ENCODE measurements at regions not wholly inside any gene's neighbourhood (a gene's known extent, or its start where the extent isn't known, plus 50 kb on each side); places are given as distances from the start of the nearest gene placed in this dataset.

DNA sequence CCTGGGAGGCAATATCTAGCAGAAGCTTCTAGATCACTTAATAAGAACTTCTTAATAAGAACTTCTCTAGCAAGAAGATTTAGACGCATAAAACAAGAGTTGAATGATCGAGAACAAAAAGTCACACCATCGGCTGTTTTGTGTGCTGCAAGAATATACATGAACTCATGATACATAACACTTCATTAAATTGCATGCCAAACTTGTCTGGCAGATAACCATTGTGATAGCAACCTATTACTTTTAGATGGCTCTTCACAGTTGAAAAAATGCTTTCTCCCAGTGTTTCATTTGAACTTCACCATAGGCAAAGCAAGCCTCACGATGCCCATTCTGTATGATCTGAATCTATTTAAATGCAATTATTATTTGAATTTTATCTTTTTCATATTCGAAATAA is 249.9 kb downstream of the CBLN4 start:
- Mint-ChIP-seq H3K27ac (no peak overlapping the region), H3K4me1 (no peaks in the 10 kb centered on the region), H3K9me3 (peaks cover 65% of the 10 kb centered on the region), H3K36me3 (no peaks in the 10 kb centered on the region), H3K4me3 (no peak overlapping the region), H3K27me3 (ENCODE audit: low read depth) (no peaks in the 10 kb centered on the region)
- TF ChIP-seq, protein P1, sequence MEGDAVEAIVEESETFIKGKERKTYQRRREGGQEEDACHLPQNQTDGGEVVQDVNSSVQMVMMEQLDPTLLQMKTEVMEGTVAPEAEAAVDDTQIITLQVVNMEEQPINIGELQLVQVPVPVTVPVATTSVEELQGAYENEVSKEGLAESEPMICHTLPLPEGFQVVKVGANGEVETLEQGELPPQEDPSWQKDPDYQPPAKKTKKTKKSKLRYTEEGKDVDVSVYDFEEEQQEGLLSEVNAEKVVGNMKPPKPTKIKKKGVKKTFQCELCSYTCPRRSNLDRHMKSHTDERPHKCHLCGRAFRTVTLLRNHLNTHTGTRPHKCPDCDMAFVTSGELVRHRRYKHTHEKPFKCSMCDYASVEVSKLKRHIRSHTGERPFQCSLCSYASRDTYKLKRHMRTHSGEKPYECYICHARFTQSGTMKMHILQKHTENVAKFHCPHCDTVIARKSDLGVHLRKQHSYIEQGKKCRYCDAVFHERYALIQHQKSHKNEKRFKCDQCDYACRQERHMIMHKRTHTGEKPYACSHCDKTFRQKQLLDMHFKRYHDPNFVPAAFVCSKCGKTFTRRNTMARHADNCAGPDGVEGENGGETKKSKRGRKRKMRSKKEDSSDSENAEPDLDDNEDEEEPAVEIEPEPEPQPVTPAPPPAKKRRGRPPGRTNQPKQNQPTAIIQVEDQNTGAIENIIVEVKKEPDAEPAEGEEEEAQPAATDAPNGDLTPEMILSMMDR (IDR thresholded peaks at IDR 0.05; ENCODE audit: unreplicated experiment), result no peak
- no peak for DNase-seq (ENCODE audit: low spot score in 2 of 2, unreplicated experiment in 2 of 2)

DNA sequence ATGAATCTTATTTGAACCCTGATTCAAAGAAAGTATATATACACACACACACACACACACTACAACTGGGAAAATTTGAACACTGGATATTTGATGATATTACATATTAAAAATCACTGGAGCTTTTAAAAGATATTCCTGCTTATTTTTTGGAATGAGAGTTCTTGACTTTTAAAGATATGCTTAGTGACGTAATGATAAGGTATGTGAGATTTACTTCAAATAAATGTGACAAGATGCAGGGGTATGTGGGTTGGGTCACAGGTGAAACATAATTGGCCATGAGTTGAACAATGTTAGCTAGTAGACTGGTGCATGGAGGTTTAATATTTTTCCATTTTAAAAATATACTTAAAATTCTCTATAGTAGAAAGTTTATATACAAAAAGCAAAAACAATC is 258.6 kb downstream of the CBLN4 start:
- Mint-ChIP-seq H3K4me1 (no peaks in the 10 kb centered on the region), H3K27ac (no peak overlapping the region), H3K9me3 (peaks cover 60% of the 10 kb centered on the region), H3K36me3 (no peaks in the 10 kb centered on the region), H3K4me3 (no peak overlapping the region), H3K27me3 (ENCODE audit: low read depth) (no peaks in the 10 kb centered on the region)
- DNase-seq (ENCODE audit: low spot score in 2 of 2, unreplicated experiment in 2 of 2), result no peak
- TF ChIP-seq, protein P1 (IDR thresholded peaks at IDR 0.05; ENCODE audit: unreplicated experiment), result no peak

DNA sequence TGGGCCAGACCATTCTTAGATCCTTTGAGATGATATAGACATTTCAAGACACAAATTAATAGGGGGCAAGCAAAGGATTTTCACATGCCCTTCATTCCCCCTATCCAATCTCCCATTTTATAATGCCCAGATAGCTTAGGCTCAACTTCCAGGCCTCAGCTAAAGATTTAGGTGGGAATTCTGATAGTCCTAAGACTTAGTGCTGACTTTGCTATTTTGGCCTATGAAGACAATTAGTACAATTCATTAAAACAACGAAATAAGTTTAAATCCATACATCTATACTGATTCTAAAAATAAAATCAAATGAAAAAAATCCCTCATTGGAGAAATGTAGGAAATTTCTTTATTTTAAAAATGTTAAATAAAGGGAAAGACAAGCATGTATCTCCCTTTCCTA is 259.5 kb downstream of the CBLN4 start:
- TF ChIP-seq, protein P1 (IDR thresholded peaks at IDR 0.05; ENCODE audit: unreplicated experiment), result no peak
- DNase-seq (ENCODE audit: low spot score in 2 of 2, unreplicated experiment in 2 of 2), result no peak
- H3K4me1 Mint-ChIP-seq, result no peaks in the 10 kb centered on the region
- H3K4me3 Mint-ChIP-seq, result no peak overlapping the region
- no peaks in the 10 kb centered on the region for H3K27me3 Mint-ChIP-seq (ENCODE audit: low read depth)
- H3K27ac Mint-ChIP-seq, result no peak overlapping the region
- H3K36me3 Mint-ChIP-seq, result no peaks in the 10 kb centered on the region
- H3K9me3 Mint-ChIP-seq, result peaks cover 62% of the 10 kb centered on the region

DNA sequence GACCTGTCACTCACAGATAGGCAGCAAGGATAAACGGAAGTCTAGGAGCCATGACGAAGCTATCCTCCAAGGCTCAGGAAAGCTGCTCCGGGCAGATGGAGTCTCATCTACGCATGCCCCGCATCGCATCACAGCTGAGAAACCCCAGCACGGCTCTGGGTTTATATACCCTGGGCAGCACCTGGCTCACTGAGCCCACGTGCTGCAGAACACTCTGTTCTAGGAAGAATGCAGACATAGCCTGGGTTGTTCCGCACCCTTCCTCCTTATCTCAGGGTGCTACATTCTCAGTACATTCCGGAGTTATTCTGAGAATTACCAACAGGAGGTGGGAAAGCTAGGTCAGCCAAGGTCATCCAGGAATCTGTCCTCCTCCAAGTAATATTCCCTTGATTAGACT is 260.4 kb downstream of the CBLN4 start:
- Mint-ChIP-seq H3K4me1 (no peaks in the 10 kb centered on the region), H3K4me3 (no peak overlapping the region), H3K27ac (no peak overlapping the region), H3K9me3 (peaks cover 66% of the 10 kb centered on the region), H3K36me3 (no peaks in the 10 kb centered on the region), H3K27me3 (ENCODE audit: low read depth) (no peaks in the 10 kb centered on the region)
- DNase-seq (ENCODE audit: low spot score in 2 of 2, unreplicated experiment in 2 of 2), result no peak
- TF ChIP-seq, protein P1 (IDR thresholded peaks at IDR 0.05; ENCODE audit: unreplicated experiment), result no peak

DNA sequence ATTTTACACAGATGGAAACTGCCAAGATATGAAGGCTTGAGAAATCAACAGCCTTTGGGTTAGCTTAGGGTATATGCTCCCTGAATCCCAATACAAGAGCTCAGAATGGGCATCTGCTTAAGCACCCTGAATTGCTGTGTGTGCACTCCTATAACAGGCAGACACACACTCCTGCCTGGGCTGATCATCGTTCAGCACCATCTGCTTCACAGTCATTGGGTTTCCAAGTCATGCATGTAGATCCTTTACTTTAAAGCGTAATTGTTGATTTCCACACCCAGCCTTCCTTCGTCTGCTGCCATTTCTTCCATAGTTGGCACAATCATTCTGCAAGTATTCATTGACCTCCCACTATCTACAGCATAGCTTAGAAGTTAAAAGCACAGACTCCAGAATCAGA is 263.5 kb downstream of the CBLN4 start:
- no peaks in the 10 kb centered on the region for H3K4me1 Mint-ChIP-seq
- H3K27ac Mint-ChIP-seq, result no peak overlapping the region
- TF ChIP-seq, protein P1 (IDR thresholded peaks at IDR 0.05; ENCODE audit: unreplicated experiment), result no peak
- peaks cover 60% of the 10 kb centered on the region for H3K9me3 Mint-ChIP-seq
- no peaks in the 10 kb centered on the region for H3K27me3 Mint-ChIP-seq (ENCODE audit: low read depth)
- H3K4me3 Mint-ChIP-seq, result no peak overlapping the region
- no peak for DNase-seq (ENCODE audit: low spot score in 2 of 2, unreplicated experiment in 2 of 2)
- no peaks in the 10 kb centered on the region for H3K36me3 Mint-ChIP-seq

DNA sequence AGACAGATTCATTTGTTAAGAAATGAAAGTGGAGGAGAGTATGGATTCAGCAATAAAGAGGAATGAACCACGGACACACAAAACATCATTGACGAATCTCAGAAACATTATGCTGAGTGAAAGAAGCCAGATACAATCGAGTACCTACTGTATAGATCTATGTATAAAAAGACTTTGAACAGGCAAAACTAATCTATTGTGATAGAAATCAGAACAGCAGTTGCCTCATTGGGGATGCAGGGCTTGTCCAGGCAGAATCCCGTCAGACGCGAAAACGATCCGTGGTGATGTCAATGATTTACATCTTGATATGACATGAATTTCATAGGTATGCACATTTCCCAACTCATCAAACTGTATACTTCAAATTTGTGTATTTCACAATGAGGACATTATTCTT is 265.2 kb downstream of the CBLN4 start:
- no peaks in the 10 kb centered on the region for H3K36me3 Mint-ChIP-seq
- H3K4me3 Mint-ChIP-seq, result no peak overlapping the region
- TF ChIP-seq, protein P1 (IDR thresholded peaks at IDR 0.05; ENCODE audit: unreplicated experiment), result no peak
- no peak for DNase-seq (ENCODE audit: low spot score in 2 of 2, unreplicated experiment in 2 of 2)
- no peaks in the 10 kb centered on the region for H3K4me1 Mint-ChIP-seq
- H3K9me3 Mint-ChIP-seq, result peaks cover 63% of the 10 kb centered on the region
- H3K27ac Mint-ChIP-seq, result no peak overlapping the region
- H3K27me3 Mint-ChIP-seq (ENCODE audit: low read depth), result no peaks in the 10 kb centered on the region

Data from mesothelial cell of epicardium (in vitro differentiated cells).